Activated CD8-positive, alpha-beta T cell treated with anti-CD3 and anti-CD28 coated beads for 36 hours (primary cell): ENCODE measurements at regions not wholly inside any gene's neighbourhood (a gene's known extent, or its start where the extent isn't known, plus 50 kb on each side); places are given as distances from the start of the nearest gene placed in this dataset.
A peak's percentile ranks its signal among the peaks of the same experiment; 100 is the strongest.
"Not testable (repeated sequence)": the region's sequence is repeated elsewhere in the genome, so short reads cannot be mapped to it uniquely, and the experiment has no call there.

Experiments
- ATAC-seq: fragments of 200-7000 bp; cut with Tn5 transposase; one replicate; pipeline ENCODE4 v1.10.0; 2021; ENCODE audit warnings: mild to moderate bottlenecking, moderate library complexity
- CTCF ChIA-PET: fragments of 350-600 bp; sonication (Branson Sonifier 250); formaldehyde crosslinking; loops from one replicate; lab custom pipeline; 2021; ENCODE audit warnings: antibody characterized with exemption; lab: Charles Lee
- POLR2A ChIA-PET: fragments of 350-600 bp; sonication (Branson Sonifier 250); formaldehyde crosslinking; loops from one replicate; lab custom pipeline; 2021; ENCODE audit warnings: antibody characterized with exemption; lab: Charles Lee
- DNase-seq: peaks from one replicate; pipeline ENCODE4 v3.0.0-alpha.2; 2020
- H3K27ac Mint-ChIP-seq: one replicate; pipeline ENCODE4 v1.8.0; 2021; ENCODE audit warnings: mild to moderate bottlenecking, mixed read lengths
- H3K27me3 Mint-ChIP-seq: one replicate; pipeline ENCODE4 v1.8.0; 2021; ENCODE audit warnings: mixed read lengths
- H3K36me3 Mint-ChIP-seq: one replicate; pipeline ENCODE4 v1.8.0; 2021; ENCODE audit warnings: low read depth, mixed read lengths
- H3K4me1 Mint-ChIP-seq: one replicate; pipeline ENCODE4 v1.8.0; 2021; ENCODE audit warnings: low read depth, mixed read lengths
- H3K4me3 Mint-ChIP-seq: one replicate; pipeline ENCODE4 v1.8.0; 2021; ENCODE audit warnings: mild to moderate bottlenecking, moderate library complexity, mixed read lengths
- H3K9me3 Mint-ChIP-seq: one replicate; pipeline ENCODE4 v1.8.0; 2021; ENCODE audit warnings: mixed read lengths
- CTCF ChIP-seq: fragments of 200-600 bp; IDR thresholded peaks from one replicate; pipeline ENCODE4 v1.8.0; 2022; ENCODE audit warnings: antibody characterized with exemption, mild to moderate bottlenecking
- intact Hi-C: fragments of 100-400 bp; cut with micrococcal nuclease; formaldehyde crosslinking; loops from one replicate; pipeline ENCODE4 v1.10.0; 2022

- Mint-ChIP-seq H3K9me3 (peaks cover 9% of the 10 kb centered on the region), H3K27ac (no peak overlapping the region), H3K36me3 (no peaks in the 10 kb centered on the region), H3K27me3 (peaks cover 3% of the 10 kb centered on the region), H3K4me3 (no peak overlapping the region), H3K4me1 (no peaks in the 10 kb centered on the region)
- ATAC-seq (no peak), DNase-seq (no peak)
- intact Hi-C loops, result no loop called here
- ChIA-PET CTCF (no interaction called here), POLR2A (no interaction called here)
- TF ChIP-seq CTCF, result no peak
Measured at GRCh38 chr1:61561666-61562065, 163.3 kb downstream of the TM2D1 start.

GRCh38 chr1:61560385-61560784, 164.6 kb downstream of the TM2D1 start:
- Mint-ChIP-seq H3K27ac (no peak overlapping the region), H3K36me3 (no peaks in the 10 kb centered on the region), H3K4me1 (no peaks in the 10 kb centered on the region), H3K4me3 (no peak overlapping the region), H3K9me3 (peaks cover 5% of the 10 kb centered on the region), H3K27me3 (peaks cover 6% of the 10 kb centered on the region)
- ATAC-seq, result no peak
- ChIA-PET CTCF (interaction anchor here (0.6 kb wide), 1 partner anchor 303 kb away, joined by 3 read pairs; no protein-coding TSS in a partner anchor), POLR2A (no interaction called here)
- no peak for TF ChIP-seq CTCF
- no peak for DNase-seq
- intact Hi-C loops, result no loop called here

GRCh38 chr1:61556631-61557030, 168.3 kb downstream of the TM2D1 start:
- peaks cover 6% of the 10 kb centered on the region for H3K27me3 Mint-ChIP-seq
- ATAC-seq (no peak), DNase-seq (no peak)
- intact Hi-C loops, result no loop called here
- no peak overlapping the region for H3K4me3 Mint-ChIP-seq
- H3K9me3 Mint-ChIP-seq, result no peaks in the 10 kb centered on the region
- no peaks in the 10 kb centered on the region for H3K36me3 Mint-ChIP-seq
- ChIA-PET POLR2A (interaction anchor here (0.6 kb wide), 1 partner anchor 44 kb away, joined by 3 read pairs; no protein-coding TSS in a partner anchor), CTCF (interaction anchor here (0.9 kb wide), 1 partner anchor 9 kb away, joined by 3 read pairs; no protein-coding TSS in a partner anchor)
- no peak for TF ChIP-seq CTCF
- no peak overlapping the region for H3K27ac Mint-ChIP-seq
- no peaks in the 10 kb centered on the region for H3K4me1 Mint-ChIP-seq

GRCh38 chr1:61552630-61553305, 172.2 kb downstream of the TM2D1 start:
- Mint-ChIP-seq H3K4me3 (no peak overlapping the region), H3K36me3 (no peaks in the 10 kb centered on the region), H3K27me3 (peaks cover 5% of the 10 kb centered on the region), H3K9me3 (peaks cover 2% of the 10 kb centered on the region), H3K4me1 (no peaks in the 10 kb centered on the region), H3K27ac (no peak overlapping the region)
- ChIA-PET CTCF (no interaction called here), POLR2A (no interaction called here)
- intact Hi-C loops, result no loop called here
- DNase-seq (no peak), ATAC-seq (no peak)
- TF ChIP-seq CTCF, result no peak

- not testable (repeated sequence) for H3K27ac Mint-ChIP-seq
Measured at GRCh38 chr1:61547302-61547701, 177.6 kb downstream of the TM2D1 start.

GRCh38 chr1:61544870-61545269, 180.1 kb downstream of the TM2D1 start:
- DNase-seq, result peak; percentile 3
- POLR2A ChIA-PET, H3K4me3 Mint-ChIP-seq, H3K9me3 Mint-ChIP-seq, CTCF ChIA-PET, ATAC-seq, H3K27me3 Mint-ChIP-seq, H3K36me3 Mint-ChIP-seq, H3K27ac Mint-ChIP-seq, intact Hi-C loops: not testable (repeated sequence)
- peaks cover 24% of the 10 kb centered on the region for H3K4me1 Mint-ChIP-seq

More at GRCh38 chr1:61547302-61547701, 177.6 kb downstream of the TM2D1 start:
- peaks cover 24% of the 10 kb centered on the region for H3K4me1 Mint-ChIP-seq
- CTCF ChIA-PET, result interaction anchor here (0.8 to 1.5 kb wide), 8 partner anchors 10 to 698 kb away, joined by 3 to 7 read pairs (median 4); no protein-coding TSS in a partner anchor
- ATAC-seq, intact Hi-C loops, H3K4me3 Mint-ChIP-seq, H3K27me3 Mint-ChIP-seq, POLR2A ChIA-PET, H3K9me3 Mint-ChIP-seq, H3K36me3 Mint-ChIP-seq: not testable (repeated sequence)
- peak; percentile 47 for DNase-seq
- peak; percentile 37 for TF ChIP-seq CTCF

GRCh38 chr1:61543498-61543897, 181.4 kb downstream of the TM2D1 start:
- POLR2A ChIA-PET, H3K27me3 Mint-ChIP-seq, H3K36me3 Mint-ChIP-seq, H3K4me3 Mint-ChIP-seq, DNase-seq, intact Hi-C loops, H3K27ac Mint-ChIP-seq, ATAC-seq, H3K9me3 Mint-ChIP-seq, CTCF ChIA-PET: not testable (repeated sequence)
- H3K4me1 Mint-ChIP-seq, result peaks cover 24% of the 10 kb centered on the region
